CD4-positive, alpha-beta T cell treated with Interleukin-15 for 4 hours (primary cell): ENCODE measurements at regions not wholly inside any gene's neighbourhood (a gene's known extent, or its start where the extent isn't known, plus 50 kb on each side); places are given as distances from the start of the nearest gene placed in this dataset.

Experiments used
- DNase-seq: peaks from one replicate; pipeline ENCODE4 v3.0.0-alpha.2; 2020; ENCODE audit warnings: low spot score

GRCh38 chr1:94707321-94708298, 112.5 kb upstream of the SLC44A3 start:
- DNase-seq = no peak

- no peak for DNase-seq
Observed at GRCh38 chr1:94702442-94702815, 117.7 kb upstream of the SLC44A3 start.

- DNase-seq = no peak
Observed at GRCh38 chr1:94701796-94702441, 118.2 kb upstream of the SLC44A3 start.

- DNase-seq = no peak
Observed at GRCh38 chr1:94698759-94699502, 121.2 kb upstream of the SLC44A3 start.

DNA sequence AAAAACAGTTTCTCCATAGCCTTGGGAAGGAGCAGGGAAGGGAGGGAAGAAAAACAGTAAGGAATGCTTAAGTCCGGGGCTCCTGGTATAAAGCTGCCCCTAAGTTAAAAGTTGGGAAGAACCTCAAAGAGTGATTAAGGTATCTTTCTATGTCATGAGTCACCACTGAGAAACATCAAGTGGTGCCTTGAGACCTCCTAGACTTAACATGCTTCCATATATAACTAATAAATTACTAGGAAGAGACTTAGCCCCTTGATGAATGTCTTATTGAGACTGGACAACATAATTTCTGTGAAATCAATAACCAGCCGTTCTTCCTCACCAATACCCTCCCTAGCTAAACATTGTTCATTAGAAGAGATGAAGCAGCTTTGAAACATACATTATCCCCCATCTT, 121.8 kb upstream of the SLC44A3 start:
- DNase-seq = no peak

GRCh38 chr1:94697839-94698238, 122.3 kb upstream of the SLC44A3 start:
- DNase-seq = no peak

GRCh38 chr1:94694226-94694915, 125.8 kb upstream of the SLC44A3 start:
- DNase-seq = no peak

- DNase-seq = no peak
Observed at GRCh38 chr1:94693435-94693834, 126.7 kb upstream of the SLC44A3 start.

GRCh38 chr1:94693029-94693428, 127.1 kb upstream of the SLC44A3 start:
- DNase-seq = no peak

GRCh38 chr1:94688646-94689045, 131.5 kb upstream of the SLC44A3 start:
- no peak for DNase-seq

- no peak for DNase-seq
Observed at GRCh38 chr1:94686882-94687281, 133.3 kb upstream of the SLC44A3 start.

- DNase-seq = no peak
Observed at GRCh38 chr1:94684690-94685250, 135.4 kb upstream of the SLC44A3 start.

- no peak for DNase-seq
Observed at GRCh38 chr1:94683886-94684285, 136.3 kb upstream of the SLC44A3 start.

DNA sequence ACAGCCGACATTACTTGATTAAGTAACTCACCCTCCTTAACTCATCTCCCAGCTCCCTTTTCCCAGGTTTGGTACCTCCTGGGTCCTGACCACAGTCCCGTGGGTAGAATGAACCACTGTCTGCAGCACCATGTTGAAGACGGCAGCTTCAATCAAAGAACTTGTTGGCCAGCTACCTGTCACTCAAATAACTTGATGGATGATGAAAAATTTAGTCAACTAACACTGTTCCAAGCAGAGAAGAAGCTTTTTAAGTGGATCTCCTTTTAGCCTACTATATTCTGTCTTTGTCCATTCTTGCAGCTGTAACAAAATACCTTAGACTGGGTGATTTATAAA, 138.4 kb upstream of the F3 start:
- DNase-seq = no peak

DNA sequence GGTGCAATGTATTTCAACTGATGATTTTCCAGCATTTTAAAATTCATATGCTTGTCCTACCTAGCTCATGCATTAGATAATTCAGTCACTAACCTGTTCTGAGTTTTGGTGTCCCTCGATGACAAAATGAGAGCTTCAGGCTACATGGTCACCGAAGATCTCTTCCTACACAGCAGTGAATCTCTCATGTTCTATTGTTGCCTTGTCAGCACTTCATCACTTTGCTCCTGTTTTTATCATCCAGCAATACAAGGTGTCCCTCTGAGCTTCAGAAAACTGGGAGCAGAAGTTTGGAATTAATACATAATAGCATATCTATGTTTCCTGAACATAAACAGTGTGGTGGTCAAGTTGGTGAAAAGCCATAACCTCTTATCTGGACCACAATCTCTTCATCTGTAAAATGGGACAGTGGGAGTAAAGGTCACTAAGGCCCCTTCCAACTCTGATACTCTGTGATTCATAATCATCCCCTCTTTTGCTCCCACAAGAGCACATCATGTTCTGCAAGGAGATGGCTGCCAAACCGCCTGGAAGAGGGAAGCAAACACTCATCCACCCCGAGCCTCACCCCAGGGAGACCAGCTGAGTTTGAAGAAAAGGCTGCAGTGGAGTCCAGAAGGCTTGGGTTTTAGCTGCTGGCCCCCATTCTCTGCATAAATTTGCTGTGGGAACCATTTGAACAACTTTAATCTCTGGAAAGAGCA, 137.9 kb upstream of the F3 start:
- no peak for DNase-seq

DNA sequence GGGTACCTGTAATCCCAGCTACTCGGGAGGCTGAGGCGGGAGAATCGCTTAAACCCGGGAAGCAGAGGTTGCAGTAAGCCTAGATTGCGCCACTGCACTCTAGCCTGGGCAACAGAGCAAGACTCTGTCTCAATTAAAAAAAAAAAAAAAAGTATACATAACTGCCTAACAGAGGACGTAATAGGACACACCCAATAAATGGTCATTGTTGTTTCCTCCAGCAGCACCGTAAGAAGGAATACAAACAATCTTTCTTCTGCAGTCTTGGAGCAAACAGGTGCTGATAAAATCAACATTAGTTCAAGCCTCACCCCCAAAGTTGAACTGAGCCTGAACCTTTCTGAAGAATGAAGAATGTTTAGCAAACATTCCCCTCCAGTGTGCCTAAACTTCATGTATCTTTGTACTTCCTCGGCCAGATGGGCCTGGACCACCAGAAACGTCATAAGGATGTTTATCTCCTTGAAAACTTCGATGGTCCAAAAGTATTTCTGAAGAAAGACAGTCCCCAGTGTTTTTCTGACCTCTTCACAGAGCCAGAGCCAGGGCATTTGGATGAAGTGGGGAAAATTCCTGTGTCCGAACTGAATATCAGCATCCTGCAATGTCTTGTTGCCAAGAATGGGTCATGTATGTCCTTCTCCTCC, 136.8 kb upstream of the F3 start:
- no peak for DNase-seq

DNA sequence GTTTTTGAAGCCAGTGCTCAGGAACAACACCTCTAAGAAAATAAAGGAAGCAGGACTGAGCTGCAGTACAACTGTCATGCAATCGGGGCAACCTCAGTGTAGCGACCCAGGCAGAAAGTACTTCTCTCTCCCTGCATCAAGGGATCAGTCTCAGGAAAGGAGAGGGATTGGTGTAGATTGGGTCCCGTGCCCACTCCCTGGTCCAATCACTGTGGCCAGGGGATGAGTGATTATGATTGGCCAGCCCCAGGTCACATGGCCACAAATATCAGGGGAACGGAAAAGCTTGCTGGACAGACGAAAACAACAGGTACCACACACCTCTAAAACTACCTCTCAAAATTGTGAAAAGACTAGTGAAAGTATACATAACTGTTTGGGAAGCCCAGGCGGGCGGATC, 136.2 kb upstream of the F3 start:
- DNase-seq = no peak

- DNase-seq = no peak
Observed at GRCh38 chr1:94677087-94677486, 135.5 kb upstream of the F3 start.

DNA sequence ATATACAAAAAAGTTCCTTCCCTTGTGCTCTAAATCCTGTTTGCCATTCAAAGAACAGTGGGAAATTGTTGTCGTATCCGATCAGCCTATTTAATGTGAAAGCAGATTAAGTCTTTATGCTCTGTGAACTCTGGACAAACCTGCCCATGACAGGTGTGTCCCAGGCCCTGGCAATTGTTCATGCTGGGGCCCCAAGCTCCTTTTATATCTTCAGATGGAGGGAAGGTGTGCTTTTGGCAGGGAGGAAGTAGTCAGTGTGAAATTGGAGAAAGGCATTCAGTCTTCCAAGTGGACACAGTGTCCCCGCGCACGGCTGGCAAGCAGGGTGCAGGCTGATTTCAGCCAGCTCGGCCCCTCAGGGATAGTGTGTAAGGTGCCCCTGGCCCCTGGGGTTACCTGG, 135.1 kb upstream of the F3 start:
- DNase-seq = no peak

DNA sequence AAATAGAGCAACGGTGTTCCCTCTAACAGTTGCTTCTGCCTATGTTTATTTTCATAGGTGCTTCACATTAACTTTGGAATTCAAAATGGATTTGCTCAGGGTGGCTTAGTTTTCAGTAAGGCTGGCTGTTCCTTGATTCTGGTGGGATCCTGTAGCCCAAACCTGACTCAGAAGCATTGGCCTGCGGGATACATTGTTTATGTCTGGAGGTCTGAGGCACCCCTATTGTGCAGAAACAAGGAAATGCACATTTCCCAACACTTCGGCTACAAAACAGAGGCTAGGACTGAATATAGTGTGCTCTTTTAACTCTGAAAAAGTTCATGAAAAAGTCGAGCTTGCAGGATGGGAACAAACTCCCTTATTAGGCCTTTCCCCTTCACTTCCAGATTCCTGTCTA, 133.8 kb upstream of the F3 start:
- no peak for DNase-seq

DNA sequence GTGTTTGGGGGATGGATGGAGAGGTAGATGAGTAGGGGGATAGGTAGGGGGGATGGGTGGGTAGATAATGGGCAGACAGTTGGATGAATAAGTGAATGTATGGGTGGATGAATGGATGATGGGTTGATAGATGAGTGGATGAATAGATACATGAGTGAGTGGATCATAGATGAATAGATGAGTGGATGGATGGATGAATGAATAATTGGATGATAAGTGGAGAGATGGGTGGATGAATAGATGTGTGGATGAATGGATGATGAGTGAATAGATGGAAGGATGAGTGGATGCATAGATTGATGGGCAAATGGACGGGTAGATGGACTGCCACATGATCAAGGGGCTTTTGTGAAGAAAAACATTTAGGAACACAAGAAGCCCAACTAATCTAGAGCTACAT, 133.3 kb upstream of the F3 start:
- no peak for DNase-seq
